ENCODE measurements at regions not wholly inside any gene's neighbourhood (a gene's known extent, or its start where the extent isn't known, plus 50 kb on each side); places are given as distances from the start of the nearest gene placed in this dataset.

- H3K4me2 ChIP-seq (ENCODE audit: low read length), result no peak overlapping the region
- ATAC-seq, result no peak
- no peaks in the 10 kb centered on the region for H3K27me3 ChIP-seq (ENCODE audit: low read length)
- H3K4me1 ChIP-seq (ENCODE audit: insufficient read depth, low read length), result peaks cover 6% of the 10 kb centered on the region
- intact Hi-C loops (cut with micrococcal nuclease), result no loop called here
- ChIA-PET POLR2A (ENCODE audit: unreplicated experiment) (no interaction called here), CTCF (no interaction called here)
- BruUV-seq (replicated peaks), result no TSS peak
- H3K4me3 ChIP-seq (ENCODE audit: low read length), result no peak overlapping the region
- no peak overlapping the region for H3K27ac ChIP-seq (ENCODE audit: low read length)
- H3K36me3 ChIP-seq (ENCODE audit: low read depth, low read length), result no peaks in the 10 kb centered on the region
- no peak overlapping the region for H2AFZ ChIP-seq (ENCODE audit: low read length)
- TF ChIP-seq CTCF (conservative IDR thresholded peaks at IDR 0.05; ENCODE audit: low read depth, low read length) (no peak), EZH2 (IDR thresholded peaks at IDR 0.05; ENCODE audit: low read length, unreplicated experiment) (no peak), EZH2phosphoT487 (IDR thresholded peaks at IDR 0.05; ENCODE audit: borderline replicate concordance, low read length) (no peak)
- H3K79me2 ChIP-seq (ENCODE audit: low read length), result no peaks in the 10 kb centered on the region
- no peaks in the 10 kb centered on the region for H3K9me2 ChIP-seq (replicated peaks; ENCODE audit: low read length)
- no peak overlapping the region for H3K9ac ChIP-seq (ENCODE audit: low read length)
- H3K9me3 ChIP-seq (ENCODE audit: low read length), result no peaks in the 10 kb centered on the region
- H3F3A ChIP-seq (ENCODE audit: low read length, unreplicated experiment), result peaks cover 3% of the 10 kb centered on the region
- DNase-seq, result no peak
- H4K20me1 ChIP-seq (ENCODE audit: low read length), result no peaks in the 10 kb centered on the region
Observed at GRCh38 chr5:133842846-133843611, 125.4 kb downstream of the C5orf15 start.

- Histone ChIP-seq H3K36me3 (ENCODE audit: low read depth, low read length) (no peaks in the 10 kb centered on the region), H3K4me3 (ENCODE audit: low read length) (no peak overlapping the region), H3F3A (ENCODE audit: low read length, unreplicated experiment) (no peaks in the 10 kb centered on the region), H3K4me1 (ENCODE audit: insufficient read depth, low read length) (no peaks in the 10 kb centered on the region), H3K79me2 (ENCODE audit: low read length) (no peaks in the 10 kb centered on the region), H3K4me2 (ENCODE audit: low read length) (no peak overlapping the region), H3K9me2 (replicated peaks; ENCODE audit: low read length) (no peaks in the 10 kb centered on the region), H3K9me3 (ENCODE audit: low read length) (no peaks in the 10 kb centered on the region), H3K27ac (ENCODE audit: low read length) (no peak overlapping the region), H3K27me3 (ENCODE audit: low read length) (no peaks in the 10 kb centered on the region), H4K20me1 (ENCODE audit: low read length) (no peaks in the 10 kb centered on the region), H3K9ac (ENCODE audit: low read length) (no peak overlapping the region), H2AFZ (ENCODE audit: low read length) (no peak overlapping the region)
- no peak for ATAC-seq
- intact Hi-C loops (cut with micrococcal nuclease), result no loop called here
- ChIA-PET POLR2A (ENCODE audit: unreplicated experiment) (no interaction called here), CTCF (no interaction called here)
- no peak for DNase-seq
- BruUV-seq (replicated peaks), result no TSS peak
- TF ChIP-seq EZH2 (IDR thresholded peaks at IDR 0.05; ENCODE audit: low read length, unreplicated experiment) (no peak), EZH2phosphoT487 (IDR thresholded peaks at IDR 0.05; ENCODE audit: borderline replicate concordance, low read length) (no peak), CTCF (conservative IDR thresholded peaks at IDR 0.05; ENCODE audit: low read depth, low read length) (no peak)
Observed at GRCh38 chr5:133841831-133842750, 126.3 kb downstream of the C5orf15 start.

Data from PC-3 (cell line).